K562 (cell line): ENCODE measurements at regions not wholly inside any gene's neighbourhood (a gene's known extent, or its start where the extent isn't known, plus 50 kb on each side); places are given as distances from the start of the nearest gene placed in this dataset.

Experiments
- ATAC-seq: fragments of 200-7000 bp; cut with Tn5 transposase; 3 replicates; pipeline ENCODE4 v1.9.1; 2020; ENCODE audit warnings: moderate library complexity
- BruUV-seq: library from RNA; stranded (reverse); fragments of 400-500 nt; replicated peaks from 2 replicates; lab custom pipeline; 2021; lab: Mats Ljungman, UMichigan
- CTCF ChIA-PET: fragments of 300-600 bp; formaldehyde crosslinking; extraction: SDS; loops from one replicate; lab custom pipeline; 2021; ENCODE audit warnings: low intra/inter-chr PET ratio; lab: Yijun Ruan, JAX
- POLR2A ChIA-PET: fragments of 300-600, 350-650 bp; sonication (Branson Sonifier 250); formaldehyde crosslinking; extraction: SDS; loops from one replicate; lab custom pipeline; 2021; ENCODE audit warnings: antibody characterized with exemption, inconsistent platforms; lab: Yijun Ruan, JAX
- DNase-seq, 4 experiments: peaks; one replicate each; pipeline versions ENCODE4 v3.0.0 to v3.0.0-alpha.2; 2011 to 2018; ENCODE audit warnings: low spot score in 3 of 4, mixed read lengths in 3 of 4; ENCODE audit errors: extremely low read depth in 1 of 4
- FAIRE-seq: peaks from 2 replicates; lab custom pipeline; 2011; peaks lifted over from hg19 to GRCh38; lab: Jason Lieb, UNC
- H2AFZ ChIP-seq: 2 replicates; pipeline ENCODE4 v1.6.0; 2011; ENCODE audit warnings: low read depth, low read length, control low read depth, inconsistent platforms
- H3K27ac ChIP-seq: fragments of 200-600 bp; 3 replicates; pipeline ENCODE4 v1.8.0; 2011; ENCODE audit warnings: low read depth, mild to moderate bottlenecking, control low read depth, inconsistent platforms, low read length, moderate library complexity, mixed read lengths; ENCODE audit errors: extremely low read depth
- H3K27me3 ChIP-seq, 2 experiments: fragments of 300-600 bp in 1 of 2; 2 replicates in 1 of 2; 3 replicates in 1 of 2; pipeline versions ENCODE4 v1.6.0 to v1.8.0; 2011; ENCODE audit warnings: inconsistent platforms in 2 of 2, low read length in 2 of 2, mild to moderate bottlenecking in 1 of 2, mixed read lengths in 1 of 2, moderate library complexity in 1 of 2; ENCODE audit not compliant: control insufficient read depth in 2 of 2, insufficient read depth in 2 of 2
- H3K36me3 ChIP-seq: fragments of 300-600 bp; 3 replicates; pipeline ENCODE4 v1.8.0; 2011; ENCODE audit warnings: mild to moderate bottlenecking, low read length, inconsistent platforms; ENCODE audit not compliant: control insufficient read depth, insufficient read depth
- H3K4me1 ChIP-seq, 2 experiments: fragments of 200-600 bp in 1 of 2; replicated peaks in 1 of 2; 2 replicates in 1 of 2; 3 replicates in 1 of 2; pipeline versions ENCODE4 v1.5.1 to v1.8.0; 2011; ENCODE audit warnings: inconsistent platforms in 2 of 2, low read length in 2 of 2, mild to moderate bottlenecking in 1 of 2, mixed read lengths in 1 of 2, moderate library complexity in 1 of 2; ENCODE audit not compliant: control insufficient read depth in 2 of 2, insufficient read depth in 2 of 2
- H3K4me2 ChIP-seq: 2 replicates; pipeline ENCODE4 v1.6.1; 2011; ENCODE audit warnings: low read length, control low read depth, inconsistent platforms, mixed read lengths; ENCODE audit not compliant: insufficient read depth
- H3K4me3 ChIP-seq: fragments of 200-600 bp; sonication (generic), shearing (Covaris generic); 2 replicates; pipeline ENCODE4 v1.5.1; 2016; ENCODE audit warnings: control low read depth, inconsistent platforms
- H3K79me2 ChIP-seq: fragments of 200-600 bp; 3 replicates; pipeline ENCODE4 v1.8.0; 2011; ENCODE audit warnings: low read length, inconsistent platforms; ENCODE audit not compliant: control insufficient read depth, insufficient read depth
- H3K9ac ChIP-seq, 2 experiments: 2 replicates each; pipeline versions ENCODE4 v1.6.0 to v1.6.1; 2011; ENCODE audit warnings: low read depth in 2 of 2, low read length in 2 of 2, control low read depth in 1 of 2, inconsistent platforms in 1 of 2, mild to moderate bottlenecking in 1 of 2, mixed read lengths in 1 of 2; ENCODE audit not compliant: insufficient read depth in 1 of 2
- H3K9me1 ChIP-seq: one replicate; pipeline ENCODE4 v1.6.0; 2011; ENCODE audit warnings: inconsistent platforms, mild to moderate bottlenecking, low read length, moderate library complexity; ENCODE audit not compliant: control insufficient read depth, insufficient read depth
- H3K9me3 ChIP-seq: replicated peaks from 2 replicates; pipeline ENCODE4 v1.5.1; 2011; ENCODE audit warnings: low read depth, low read length, inconsistent platforms; ENCODE audit not compliant: control insufficient read depth, insufficient read depth
- H4K20me1 ChIP-seq: replicated peaks from 2 replicates; pipeline ENCODE4 v1.6.1; 2011; ENCODE audit warnings: low read length, inconsistent platforms, mixed read lengths; ENCODE audit not compliant: control insufficient read depth, insufficient read depth
- CBFA2T3 ChIP-seq: fragments of 450-650 bp; IDR thresholded peaks from 2 replicates; pipeline ENCODE4 v1.6.1; 2017
- FOXK1 ChIP-seq: sonication (generic); formaldehyde crosslinking; IDR thresholded peaks from 2 replicates; pipeline ENCODE4 v1.8.0; 2022; ENCODE audit warnings: missing genetic modification reagents, mild to moderate bottlenecking, borderline replicate concordance
- GTF3C2 ChIP-seq: IDR thresholded peaks from 3 replicates; pipeline ENCODE4 v1.6.1; 2011; ENCODE audit warnings: borderline replicate concordance, mild to moderate bottlenecking, moderate library complexity; ENCODE audit not compliant: insufficient read length; ENCODE audit errors: extremely low read depth
- L3MBTL2 ChIP-seq: fragments of 450-650 bp; IDR thresholded peaks from 2 replicates; pipeline ENCODE4 v1.6.1; 2016; ENCODE audit warnings: mild to moderate bottlenecking, moderate library complexity
- PKNOX1 ChIP-seq: fragments of 450-650 bp; IDR thresholded peaks from 2 replicates; pipeline ENCODE4 v1.6.1; 2016
- PML ChIP-seq: IDR thresholded peaks from 2 replicates; pipeline ENCODE4 v1.6.1; 2012; ENCODE audit warnings: low read length, inconsistent platforms
- SMARCA5 ChIP-seq: fragments of 450-650 bp; IDR thresholded peaks from 2 replicates; pipeline ENCODE4 v1.6.1; 2016
- ZFP1 ChIP-seq: fragments of 450-650 bp; formaldehyde crosslinking; IDR thresholded peaks from 2 replicates; pipeline ENCODE4 v1.4.0; 2020; ENCODE audit warnings: mild to moderate bottlenecking, mixed read lengths
- ZNF282 ChIP-seq: sonication (generic); formaldehyde crosslinking; IDR thresholded peaks from 2 replicates; pipeline ENCODE4 v1.8.1; 2023; ENCODE audit warnings: missing genetic modification reagents
- ZNF311 ChIP-seq: fragments of 250-450 bp; sonication (Bioruptor Pico); IDR thresholded peaks from 2 replicates; pipeline ENCODE4 v1.4.0; 2020; ENCODE audit warnings: mild to moderate bottlenecking, moderate library complexity
- ZNF696 ChIP-seq: fragments of 250-450 bp; sonication (Bioruptor Pico); conservative IDR thresholded peaks from 2 replicates; pipeline ENCODE4 v1.4.0; 2020; ENCODE audit warnings: mild to moderate bottlenecking, moderate library complexity
- WGBS: fragments of 100-300 bp; shearing (Covaris generic); methylation state at CpG from one replicate; pipeline ENCODE4 v1.1.6; 2016; ENCODE audit warnings: low coverage, mixed read lengths; ENCODE audit not compliant: insufficient coverage; ENCODE audit errors: missing lambda C conversion rate; 5-methylcytosine and 5-hydroxymethylcytosine counted together
- in situ Hi-C: fragments of 300-500 bp; cut with MboI; formaldehyde crosslinking; loops from 4 replicates; pipeline ENCODE4 v1.15.0; 2018; ENCODE audit warnings: inconsistent platforms, mixed read lengths
- intact Hi-C: fragments of 100-400 bp; cut with micrococcal nuclease; formaldehyde crosslinking; loops from 2 replicates; pipeline ENCODE4 v1.14.2; 2022
- TF ChIP-seq, protein P1 (sequence below): IDR thresholded peaks from 2 replicates; pipeline ENCODE4 v1.6.1; 2016; ENCODE audit warnings: missing genetic modification characterization, missing compliant biosample characterization
- TF ChIP-seq, protein P2 (sequence below): fragments of 250-450 bp; sonication (Bioruptor Pico); IDR thresholded peaks from 2 replicates; pipeline ENCODE4 v1.4.0; 2020; ENCODE audit warnings: mild to moderate bottlenecking, moderate library complexity
- TF ChIP-seq, protein P3 (sequence below): sonication (generic); formaldehyde crosslinking; IDR thresholded peaks from 2 replicates; pipeline ENCODE4 v1.8.0; 2022; ENCODE audit warnings: mild to moderate bottlenecking, low read depth, missing genetic modification reagents

DNA sequence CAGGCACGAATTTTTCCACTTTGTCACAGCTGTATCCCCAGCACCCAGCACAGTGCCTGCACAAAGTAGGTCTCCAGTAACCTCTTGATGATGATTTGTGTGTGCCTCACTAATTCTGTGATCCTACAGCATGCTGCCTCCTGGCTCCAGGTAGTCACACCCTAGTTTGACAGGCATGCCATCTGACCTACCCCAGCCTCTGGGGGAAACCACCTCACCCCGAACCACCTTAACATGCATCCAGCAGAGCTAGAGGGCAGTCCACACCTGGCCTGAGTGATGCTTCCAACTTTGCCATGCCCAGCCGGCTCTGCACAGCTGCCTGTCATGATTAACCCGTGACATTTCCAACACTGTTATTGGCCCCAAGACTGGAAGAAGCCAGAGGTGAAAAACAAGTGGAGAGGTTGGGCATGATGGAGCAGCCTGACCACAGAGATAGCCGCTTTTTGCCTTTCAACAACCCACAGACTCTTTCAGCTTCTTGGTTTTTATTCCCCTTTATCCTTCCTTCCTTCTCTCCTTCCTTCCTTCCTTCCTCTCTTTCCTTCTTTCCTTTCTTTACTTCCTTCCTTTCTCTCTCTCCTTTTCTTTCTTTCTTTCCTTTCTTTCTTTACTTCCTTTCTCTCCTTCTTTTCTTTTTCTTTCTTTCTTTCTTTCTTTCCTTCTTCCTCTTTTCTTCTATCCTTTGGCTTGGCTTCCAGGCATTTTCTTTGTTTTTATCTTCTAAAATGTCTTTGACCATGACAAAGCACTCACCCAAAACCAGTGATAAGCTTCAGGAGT is 294.4 kb upstream of the SIX2 start:
- H4K20me1 ChIP-seq, result no peaks in the 10 kb centered on the region
- no peak overlapping the region for H3K27ac ChIP-seq
- no peak for TF ChIP-seq GTF3C2
- TF ChIP-seq FOXK1, result no peak
- no peak for TF ChIP-seq ZNF311 (CRISPR knock-in tag)
- TF ChIP-seq PML, result no peak
- no peak for TF ChIP-seq L3MBTL2
- TF ChIP-seq, protein P1, sequence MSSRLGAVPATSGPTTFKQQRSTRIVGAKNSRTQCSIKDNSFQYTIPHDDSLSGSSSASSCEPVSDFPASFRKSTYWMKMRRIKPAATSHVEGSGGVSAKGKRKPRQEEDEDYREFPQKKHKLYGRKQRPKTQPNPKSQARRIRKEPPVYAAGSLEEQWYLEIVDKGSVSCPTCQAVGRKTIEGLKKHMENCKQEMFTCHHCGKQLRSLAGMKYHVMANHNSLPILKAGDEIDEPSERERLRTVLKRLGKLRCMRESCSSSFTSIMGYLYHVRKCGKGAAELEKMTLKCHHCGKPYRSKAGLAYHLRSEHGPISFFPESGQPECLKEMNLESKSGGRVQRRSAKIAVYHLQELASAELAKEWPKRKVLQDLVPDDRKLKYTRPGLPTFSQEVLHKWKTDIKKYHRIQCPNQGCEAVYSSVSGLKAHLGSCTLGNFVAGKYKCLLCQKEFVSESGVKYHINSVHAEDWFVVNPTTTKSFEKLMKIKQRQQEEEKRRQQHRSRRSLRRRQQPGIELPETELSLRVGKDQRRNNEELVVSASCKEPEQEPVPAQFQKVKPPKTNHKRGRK, result peak; percentile 87
- no peak for TF ChIP-seq ZNF282 (CRISPR knock-in tag)
- TF ChIP-seq ZFP1 (CRISPR knock-in tag), result no peak
- no peak for TF ChIP-seq ZNF696
- peak; percentile 11; the same call in 1 of the 2 replicates for TF ChIP-seq PKNOX1
- TF ChIP-seq, protein P2, sequence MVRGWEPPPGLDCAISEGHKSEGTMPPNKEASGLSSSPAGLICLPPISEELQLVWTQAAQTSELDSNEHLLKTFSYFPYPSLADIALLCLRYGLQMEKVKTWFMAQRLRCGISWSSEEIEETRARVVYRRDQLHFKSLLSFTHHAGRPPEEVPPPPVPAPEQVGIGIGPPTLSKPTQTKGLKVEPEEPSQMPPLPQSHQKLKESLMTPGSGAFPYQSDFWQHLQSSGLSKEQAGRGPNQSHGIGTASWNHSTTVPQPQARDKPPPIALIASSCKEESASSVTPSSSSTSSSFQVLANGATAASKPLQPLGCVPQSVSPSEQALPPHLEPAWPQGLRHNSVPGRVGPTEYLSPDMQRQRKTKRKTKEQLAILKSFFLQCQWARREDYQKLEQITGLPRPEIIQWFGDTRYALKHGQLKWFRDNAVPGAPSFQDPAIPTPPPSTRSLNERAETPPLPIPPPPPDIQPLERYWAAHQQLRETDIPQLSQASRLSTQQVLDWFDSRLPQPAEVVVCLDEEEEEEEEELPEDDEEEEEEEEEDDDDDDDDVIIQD, result no peak
- TF ChIP-seq, protein P3, sequence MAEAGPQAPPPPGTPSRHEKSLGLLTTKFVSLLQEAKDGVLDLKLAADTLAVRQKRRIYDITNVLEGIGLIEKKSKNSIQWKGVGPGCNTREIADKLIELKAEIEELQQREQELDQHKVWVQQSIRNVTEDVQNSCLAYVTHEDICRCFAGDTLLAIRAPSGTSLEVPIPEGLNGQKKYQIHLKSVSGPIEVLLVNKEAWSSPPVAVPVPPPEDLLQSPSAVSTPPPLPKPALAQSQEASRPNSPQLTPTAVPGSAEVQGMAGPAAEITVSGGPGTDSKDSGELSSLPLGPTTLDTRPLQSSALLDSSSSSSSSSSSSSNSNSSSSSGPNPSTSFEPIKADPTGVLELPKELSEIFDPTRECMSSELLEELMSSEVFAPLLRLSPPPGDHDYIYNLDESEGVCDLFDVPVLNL (CRISPR knock-in tag), result no peak
- no peak for TF ChIP-seq CBFA2T3
- no peak for TF ChIP-seq SMARCA5
- no peak overlapping the region for H3K9ac ChIP-seq
- intact Hi-C loops (no loop called here), in situ Hi-C loops (no loop called here)
- no peak overlapping the region for H3K4me2 ChIP-seq
- no peak overlapping the region for H3K4me3 ChIP-seq
- BruUV-seq, result no TSS peak
- no peaks in the 10 kb centered on the region for H3K9me3 ChIP-seq
- no peaks in the 10 kb centered on the region for H3K9me1 ChIP-seq
- DNase-seq (no peak), FAIRE-seq (no peak), ATAC-seq (no peak)
- ChIA-PET CTCF (no interaction called here), POLR2A (interaction anchor here (1.4 kb wide), 1 partner anchor 42 kb away, joined by 3 read pairs; no protein-coding TSS in a partner anchor)
- WGBS, result 2% methylated on average over 5 of the region's 5 CpGs
- H3K79me2 ChIP-seq, result no peaks in the 10 kb centered on the region
- H2AFZ ChIP-seq, result no peak overlapping the region
- H3K36me3 ChIP-seq, result no peaks in the 10 kb centered on the region
- peaks cover 0 to 25% of the 10 kb centered on the region in 2 experiments; a peak in 3 of 5 replicates for H3K27me3 ChIP-seq
- no peaks in the 10 kb centered on the region for H3K4me1 ChIP-seq
